MM.1S (cell line): ENCODE measurements at regions not wholly inside any gene's neighbourhood (a gene's known extent, or its start where the extent isn't known, plus 50 kb on each side); places are given as distances from the start of the nearest gene placed in this dataset.

Experiments
- DNase-seq: peaks from one replicate; pipeline ENCODE4 v3.0.0-alpha.2; 2015
- H2AFZ ChIP-seq: fragments of 300-600 bp; sonication (generic); 2 replicates; pipeline ENCODE4 v1.6.0; 2016; ENCODE audit warnings: antibody characterized with exemption, low read length
- H3F3A ChIP-seq: fragments of 300-600 bp; sonication (generic); 2 replicates; pipeline ENCODE4 v1.6.1; 2016; ENCODE audit warnings: mild to moderate bottlenecking, antibody characterized with exemption, low read length, moderate library complexity, mixed read lengths; ENCODE audit not compliant: insufficient read depth
- H3K27ac ChIP-seq: fragments of 300-600 bp; sonication (generic); 2 replicates; pipeline ENCODE4 v1.5.1; 2016; ENCODE audit warnings: mild to moderate bottlenecking, low read length
- H3K27me3 ChIP-seq: fragments of 300-600 bp; sonication (generic); replicated peaks from 2 replicates; pipeline ENCODE4 v1.6.0; 2016; ENCODE audit warnings: low read length; ENCODE audit not compliant: insufficient read depth
- H3K36me3 ChIP-seq: fragments of 300-600 bp; sonication (generic); replicated peaks from 2 replicates; pipeline ENCODE4 v1.6.1; 2016; ENCODE audit warnings: mild to moderate bottlenecking, low read length, mixed read lengths; ENCODE audit not compliant: insufficient read depth
- H3K4me1 ChIP-seq: fragments of 300-600 bp; sonication (generic); 2 replicates; pipeline ENCODE4 v1.6.1; 2016; ENCODE audit warnings: low read length, mixed read lengths
- H3K4me2 ChIP-seq: fragments of 300-600 bp; sonication (generic); 2 replicates; pipeline ENCODE4 v1.6.0; 2016; ENCODE audit warnings: low read depth, low read length
- H3K4me3 ChIP-seq: fragments of 300-600 bp; sonication (generic); 2 replicates; pipeline ENCODE4 v1.5.1; 2016; ENCODE audit warnings: low read length, mixed read lengths
- H3K79me2 ChIP-seq: fragments of 300-600 bp; sonication (generic); 2 replicates; pipeline ENCODE4 v1.6.1; 2016; ENCODE audit warnings: mixed run types, low read length, mixed read lengths
- H3K9ac ChIP-seq: fragments of 300-600 bp; sonication (generic); 2 replicates; pipeline ENCODE4 v1.6.1; 2016; ENCODE audit warnings: low read length, mixed read lengths
- H3K9me2 ChIP-seq: fragments of 300-600 bp; sonication (generic); replicated peaks from 2 replicates; pipeline ENCODE4 v1.6.1; 2016; ENCODE audit warnings: mild to moderate bottlenecking, low read length, mixed read lengths; ENCODE audit not compliant: insufficient read depth
- H3K9me3 ChIP-seq: fragments of 300-600 bp; sonication (generic); replicated peaks from 2 replicates; pipeline ENCODE4 v1.6.1; 2016; ENCODE audit warnings: mild to moderate bottlenecking, low read length, mixed read lengths; ENCODE audit not compliant: insufficient read depth
- H4K20me1 ChIP-seq: fragments of 300-600 bp; sonication (generic); 2 replicates; pipeline ENCODE4 v1.6.1; 2016; ENCODE audit warnings: mild to moderate bottlenecking, low read length, moderate library complexity, mixed read lengths; ENCODE audit not compliant: insufficient read depth
- CTCF ChIP-seq: fragments of 300-600 bp; sonication (generic); IDR thresholded peaks from 2 replicates; pipeline ENCODE4 v1.5.1; 2016; ENCODE audit warnings: antibody characterized with exemption, low read length, mixed read lengths
- EZH2 ChIP-seq: fragments of 300-600 bp; sonication (generic); optimal IDR thresholded peaks from 2 replicates; pipeline ENCODE3; 2017; ENCODE audit warnings: low read depth, mild to moderate bottlenecking, antibody characterized with exemption, low read length, mixed read lengths
- EZH2phosphoT487 ChIP-seq: fragments of 300-600 bp; sonication (generic); IDR thresholded peaks from 2 replicates; pipeline ENCODE4 v1.6.1; 2018; ENCODE audit warnings: antibody characterized with exemption, low read length

- Histone ChIP-seq H3K36me3 (no peaks in the 10 kb centered on the region), H3K79me2 (no peaks in the 10 kb centered on the region), H3F3A (no peaks in the 10 kb centered on the region), H3K27ac (no peak overlapping the region), H3K27me3 (no peaks in the 10 kb centered on the region), H3K4me2 (no peak overlapping the region), H3K4me1 (no peaks in the 10 kb centered on the region), H3K4me3 (no peak overlapping the region), H4K20me1 (no peaks in the 10 kb centered on the region), H3K9me3 (no peaks in the 10 kb centered on the region), H3K9me2 (no peaks in the 10 kb centered on the region), H2AFZ (no peak overlapping the region), H3K9ac (no peak overlapping the region)
- DNase-seq, result no peak
- no peak for TF ChIP-seq EZH2
- TF ChIP-seq EZH2phosphoT487, result no peak
- TF ChIP-seq CTCF, result no peak
These were observed 135.8 kb upstream of the FIBIN start for GRCh38 chr11:26858098-26858497.

- H3F3A ChIP-seq, result no peaks in the 10 kb centered on the region
- no peaks in the 10 kb centered on the region for H4K20me1 ChIP-seq
- no peaks in the 10 kb centered on the region for H3K27me3 ChIP-seq
- no peak overlapping the region for H3K4me2 ChIP-seq
- no peaks in the 10 kb centered on the region for H3K9me3 ChIP-seq
- H3K36me3 ChIP-seq, result no peaks in the 10 kb centered on the region
- no peak for TF ChIP-seq EZH2
- TF ChIP-seq EZH2phosphoT487, result no peak
- no peak for TF ChIP-seq CTCF
- no peaks in the 10 kb centered on the region for H3K79me2 ChIP-seq
- H2AFZ ChIP-seq, result no peak overlapping the region
- H3K4me1 ChIP-seq, result no peaks in the 10 kb centered on the region
- H3K9me2 ChIP-seq, result no peaks in the 10 kb centered on the region
- H3K4me3 ChIP-seq, result no peak overlapping the region
- no peak overlapping the region for H3K27ac ChIP-seq
- no peak for DNase-seq
- H3K9ac ChIP-seq, result no peak overlapping the region
These were observed 134.5 kb upstream of the FIBIN start for GRCh38 chr11:26859416-26859815.

DNA sequence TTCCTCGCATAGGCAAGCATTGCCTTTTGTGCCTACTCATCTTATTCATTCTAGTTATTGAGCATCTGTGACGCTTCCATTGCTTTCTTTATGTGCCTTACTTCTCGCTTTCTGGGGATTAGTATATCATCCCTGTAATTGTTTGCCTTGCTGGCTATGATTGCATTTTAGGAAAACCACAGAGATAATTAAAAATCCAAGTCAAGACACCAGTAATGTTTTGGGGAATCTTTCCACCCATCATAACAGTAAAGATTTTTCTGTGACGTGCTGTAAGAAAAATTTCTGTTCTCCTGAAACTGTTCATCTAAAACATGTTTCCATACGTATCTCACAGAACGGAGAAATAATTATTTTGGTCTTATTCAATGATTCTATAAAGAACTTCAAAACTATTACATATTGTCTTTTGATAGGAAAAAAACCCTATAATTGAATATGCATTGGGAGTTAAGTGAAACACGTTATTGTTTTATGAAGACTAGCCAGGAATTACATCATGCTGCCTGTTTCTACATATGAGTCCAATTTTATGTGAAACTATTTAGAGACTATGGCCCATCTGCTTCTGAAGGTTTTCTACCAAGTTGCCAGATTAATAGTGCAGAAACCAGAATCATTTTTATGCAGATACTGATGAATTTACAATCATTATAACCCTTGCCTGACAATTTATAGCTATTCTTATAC is 133.7 kb upstream of the FIBIN start:
- no peak overlapping the region for H2AFZ ChIP-seq
- DNase-seq, result no peak
- H3K27me3 ChIP-seq, result no peaks in the 10 kb centered on the region
- TF ChIP-seq EZH2 (no peak), CTCF (no peak), EZH2phosphoT487 (no peak)
- H3K36me3 ChIP-seq, result no peaks in the 10 kb centered on the region
- H3K9ac ChIP-seq, result no peak overlapping the region
- no peak overlapping the region for H3K4me3 ChIP-seq
- no peaks in the 10 kb centered on the region for H3F3A ChIP-seq
- no peaks in the 10 kb centered on the region for H3K4me1 ChIP-seq
- H4K20me1 ChIP-seq, result no peaks in the 10 kb centered on the region
- no peak overlapping the region for H3K4me2 ChIP-seq
- H3K9me3 ChIP-seq, result no peaks in the 10 kb centered on the region
- no peaks in the 10 kb centered on the region for H3K9me2 ChIP-seq
- no peaks in the 10 kb centered on the region for H3K79me2 ChIP-seq
- H3K27ac ChIP-seq, result no peak overlapping the region
